ENCODE measurements at regions not wholly inside any gene's neighbourhood (a gene's known extent, or its start where the extent isn't known, plus 50 kb on each side); places are given as distances from the start of the nearest gene placed in this dataset.

- TF ChIP-seq POLR2A (IDR thresholded peaks at IDR 0.05) (no peak), POLR2AphosphoS5 (IDR thresholded peaks at IDR 0.05; ENCODE audit: insufficient read depth in 1 of 2, low read depth in 1 of 2) (no peak)
- TF ChIP-seq, protein P1, sequence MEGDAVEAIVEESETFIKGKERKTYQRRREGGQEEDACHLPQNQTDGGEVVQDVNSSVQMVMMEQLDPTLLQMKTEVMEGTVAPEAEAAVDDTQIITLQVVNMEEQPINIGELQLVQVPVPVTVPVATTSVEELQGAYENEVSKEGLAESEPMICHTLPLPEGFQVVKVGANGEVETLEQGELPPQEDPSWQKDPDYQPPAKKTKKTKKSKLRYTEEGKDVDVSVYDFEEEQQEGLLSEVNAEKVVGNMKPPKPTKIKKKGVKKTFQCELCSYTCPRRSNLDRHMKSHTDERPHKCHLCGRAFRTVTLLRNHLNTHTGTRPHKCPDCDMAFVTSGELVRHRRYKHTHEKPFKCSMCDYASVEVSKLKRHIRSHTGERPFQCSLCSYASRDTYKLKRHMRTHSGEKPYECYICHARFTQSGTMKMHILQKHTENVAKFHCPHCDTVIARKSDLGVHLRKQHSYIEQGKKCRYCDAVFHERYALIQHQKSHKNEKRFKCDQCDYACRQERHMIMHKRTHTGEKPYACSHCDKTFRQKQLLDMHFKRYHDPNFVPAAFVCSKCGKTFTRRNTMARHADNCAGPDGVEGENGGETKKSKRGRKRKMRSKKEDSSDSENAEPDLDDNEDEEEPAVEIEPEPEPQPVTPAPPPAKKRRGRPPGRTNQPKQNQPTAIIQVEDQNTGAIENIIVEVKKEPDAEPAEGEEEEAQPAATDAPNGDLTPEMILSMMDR (IDR thresholded peaks at IDR 0.05) = no peak
Observed at GRCh38 chr11:109590782-109591181, 168.8 kb downstream of the C11orf87 start.
